Cardiac muscle cell (in vitro differentiated cells and primary cell): ENCODE measurements at regions not wholly inside any gene's neighbourhood (a gene's known extent, or its start where the extent isn't known, plus 50 kb on each side); places are given as distances from the start of the nearest gene placed in this dataset.

ENCODE experiments used
- DNase-seq, 2 donors: peaks; one replicate each; pipeline versions ENCODE4 v3.0.0 to v3.0.0-alpha.2; 2010 to 2017; ENCODE audit warnings: low read depth in 1 of 2, low spot score in 1 of 2
- H3K27ac ChIP-seq: fragments of 200-600 bp; sonication (generic); 2 replicates; pipeline ENCODE4 v1.5.1; 2016
- H3K27me3 ChIP-seq: fragments of 200-600 bp; sonication (generic); 2 replicates; pipeline ENCODE4 v1.6.0; 2016; ENCODE audit warnings: control low read depth
- H3K36me3 ChIP-seq: fragments of 200-600 bp; sonication (generic); 2 replicates; pipeline ENCODE4 v1.5.1; 2016; ENCODE audit warnings: control low read depth
- H3K4me1 ChIP-seq: fragments of 200-600 bp; sonication (generic); 2 replicates; pipeline ENCODE4 v1.8.1; 2017; ENCODE audit warnings: low read depth, mild to moderate bottlenecking, mixed run types
- H3K4me3 ChIP-seq: fragments of 200-600 bp; sonication (generic); 2 replicates; pipeline ENCODE4 v1.5.1; 2016; ENCODE audit warnings: mild to moderate bottlenecking
- H3K9me3 ChIP-seq: fragments of 200-600 bp; sonication (generic); 2 replicates; pipeline ENCODE4 v1.5.1; 2017; ENCODE audit warnings: low read depth, mild to moderate bottlenecking, control low read depth
- TF ChIP-seq, protein P1 (sequence below): IDR thresholded peaks from 2 replicates; pipeline ENCODE4 v1.5.1; 2012; ENCODE audit warnings: low read depth, mild to moderate bottlenecking, low read length

DNA sequence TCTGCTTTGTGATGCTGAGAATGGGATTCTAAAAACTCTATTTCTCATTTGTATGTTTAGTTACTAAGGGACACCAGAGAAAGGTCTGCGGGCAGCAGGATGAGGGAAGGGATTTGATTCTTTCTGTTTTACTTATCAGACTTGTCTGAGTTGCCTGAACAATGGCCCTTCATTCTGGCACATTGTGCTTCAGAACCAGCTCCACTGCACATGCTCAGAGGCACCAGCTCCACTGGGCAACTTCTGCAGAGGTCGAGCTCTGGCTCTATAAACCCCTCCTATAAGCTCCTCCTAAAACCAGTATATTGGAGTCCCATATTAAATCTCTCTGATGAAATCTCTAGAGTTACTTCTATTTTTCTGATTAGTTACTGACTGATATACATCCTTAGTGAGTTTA is 453.2 kb upstream of the CDIN1 start:
- TF ChIP-seq, protein P1, sequence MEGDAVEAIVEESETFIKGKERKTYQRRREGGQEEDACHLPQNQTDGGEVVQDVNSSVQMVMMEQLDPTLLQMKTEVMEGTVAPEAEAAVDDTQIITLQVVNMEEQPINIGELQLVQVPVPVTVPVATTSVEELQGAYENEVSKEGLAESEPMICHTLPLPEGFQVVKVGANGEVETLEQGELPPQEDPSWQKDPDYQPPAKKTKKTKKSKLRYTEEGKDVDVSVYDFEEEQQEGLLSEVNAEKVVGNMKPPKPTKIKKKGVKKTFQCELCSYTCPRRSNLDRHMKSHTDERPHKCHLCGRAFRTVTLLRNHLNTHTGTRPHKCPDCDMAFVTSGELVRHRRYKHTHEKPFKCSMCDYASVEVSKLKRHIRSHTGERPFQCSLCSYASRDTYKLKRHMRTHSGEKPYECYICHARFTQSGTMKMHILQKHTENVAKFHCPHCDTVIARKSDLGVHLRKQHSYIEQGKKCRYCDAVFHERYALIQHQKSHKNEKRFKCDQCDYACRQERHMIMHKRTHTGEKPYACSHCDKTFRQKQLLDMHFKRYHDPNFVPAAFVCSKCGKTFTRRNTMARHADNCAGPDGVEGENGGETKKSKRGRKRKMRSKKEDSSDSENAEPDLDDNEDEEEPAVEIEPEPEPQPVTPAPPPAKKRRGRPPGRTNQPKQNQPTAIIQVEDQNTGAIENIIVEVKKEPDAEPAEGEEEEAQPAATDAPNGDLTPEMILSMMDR, result no peak
- Histone ChIP-seq H3K4me1 (no peaks in the 10 kb centered on the region), H3K9me3 (no peaks in the 10 kb centered on the region), H3K4me3 (no peak overlapping the region), H3K36me3 (no peaks in the 10 kb centered on the region), H3K27me3 (no peaks in the 10 kb centered on the region), H3K27ac (no peak overlapping the region)
- DNase-seq, result no peak

DNA sequence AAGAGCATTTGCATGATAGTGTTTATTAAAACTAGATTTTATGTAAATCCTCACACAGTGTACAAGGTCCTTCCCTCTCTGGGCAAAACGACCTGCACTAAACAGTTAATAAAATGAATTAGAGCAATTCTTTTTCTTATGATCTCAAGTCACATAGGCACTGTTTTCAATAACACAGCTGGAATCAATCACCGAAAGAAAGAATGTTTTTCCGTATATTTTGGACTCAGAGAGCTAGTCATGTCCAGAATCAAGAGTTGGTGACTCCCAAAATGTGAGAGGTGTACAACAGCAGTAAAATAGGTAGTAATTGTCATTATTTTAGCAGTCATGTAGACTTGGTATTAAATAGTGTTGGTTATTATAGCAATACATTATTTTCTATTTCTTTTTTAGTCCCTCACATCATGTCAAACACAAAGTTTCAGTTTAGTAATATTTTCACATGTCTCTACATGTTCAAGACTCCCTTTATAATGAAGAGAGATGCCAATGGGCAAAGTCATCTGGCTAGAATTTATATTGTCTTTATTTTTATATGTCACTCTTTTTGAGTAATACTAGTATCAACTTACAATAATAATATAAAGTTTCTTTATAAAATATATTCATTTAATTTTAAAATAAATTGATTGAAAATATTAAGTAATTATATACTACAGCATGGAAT is 448.6 kb upstream of the CDIN1 start:
- H3K27ac ChIP-seq, result no peak overlapping the region
- DNase-seq, result no peak
- no peaks in the 10 kb centered on the region for H3K27me3 ChIP-seq
- H3K36me3 ChIP-seq, result no peaks in the 10 kb centered on the region
- TF ChIP-seq, protein P1, result no peak
- no peaks in the 10 kb centered on the region for H3K9me3 ChIP-seq
- no peaks in the 10 kb centered on the region for H3K4me1 ChIP-seq
- no peak overlapping the region for H3K4me3 ChIP-seq

DNA sequence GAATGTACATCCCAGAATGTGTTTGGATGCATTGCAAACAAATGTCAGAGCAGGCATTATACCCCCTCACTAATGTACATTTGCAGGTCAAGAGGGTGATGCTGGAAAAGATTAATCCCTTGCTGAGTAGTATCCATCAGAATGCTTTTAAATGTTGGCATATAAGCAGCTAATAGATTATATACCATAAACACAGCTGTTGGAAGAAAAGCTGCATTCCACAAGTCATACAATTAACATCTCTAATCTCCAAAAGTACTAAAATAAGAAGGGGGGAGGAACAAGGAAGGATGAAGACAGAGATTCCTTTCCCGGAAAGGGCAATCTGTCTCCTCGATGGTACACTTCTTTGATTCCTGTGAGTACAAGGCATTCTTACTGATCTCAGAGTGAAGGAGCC is 445.7 kb upstream of the CDIN1 start:
- DNase-seq, result no peak
- H3K4me3 ChIP-seq, result no peak overlapping the region
- no peaks in the 10 kb centered on the region for H3K27me3 ChIP-seq
- no peaks in the 10 kb centered on the region for H3K4me1 ChIP-seq
- no peaks in the 10 kb centered on the region for H3K36me3 ChIP-seq
- H3K9me3 ChIP-seq, result no peaks in the 10 kb centered on the region
- no peak overlapping the region for H3K27ac ChIP-seq
- TF ChIP-seq, protein P1, result no peak

DNA sequence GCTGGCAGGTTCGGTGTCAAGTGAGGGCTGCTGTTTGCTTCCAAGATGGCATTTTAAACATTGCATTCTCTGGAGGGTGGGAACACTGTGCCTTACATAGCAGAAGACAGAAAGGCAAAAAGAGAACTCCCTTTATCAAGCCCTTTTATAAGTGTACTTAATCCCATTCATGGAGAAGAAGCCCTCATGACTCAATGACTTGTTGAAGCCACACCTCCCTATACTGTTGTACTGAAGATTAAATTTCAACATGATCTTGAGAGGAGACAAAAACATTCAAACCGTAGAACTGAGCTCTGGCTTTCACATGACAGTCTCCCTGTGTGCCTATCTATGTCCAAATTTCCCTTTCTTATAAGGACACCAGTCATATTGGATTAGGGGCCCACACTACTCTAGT is 443.4 kb upstream of the CDIN1 start:
- no peaks in the 10 kb centered on the region for H3K9me3 ChIP-seq
- TF ChIP-seq, protein P1, result no peak
- no peaks in the 10 kb centered on the region for H3K4me1 ChIP-seq
- no peak overlapping the region for H3K4me3 ChIP-seq
- no peaks in the 10 kb centered on the region for H3K36me3 ChIP-seq
- H3K27me3 ChIP-seq, result no peaks in the 10 kb centered on the region
- DNase-seq, result no peak
- H3K27ac ChIP-seq, result no peak overlapping the region

DNA sequence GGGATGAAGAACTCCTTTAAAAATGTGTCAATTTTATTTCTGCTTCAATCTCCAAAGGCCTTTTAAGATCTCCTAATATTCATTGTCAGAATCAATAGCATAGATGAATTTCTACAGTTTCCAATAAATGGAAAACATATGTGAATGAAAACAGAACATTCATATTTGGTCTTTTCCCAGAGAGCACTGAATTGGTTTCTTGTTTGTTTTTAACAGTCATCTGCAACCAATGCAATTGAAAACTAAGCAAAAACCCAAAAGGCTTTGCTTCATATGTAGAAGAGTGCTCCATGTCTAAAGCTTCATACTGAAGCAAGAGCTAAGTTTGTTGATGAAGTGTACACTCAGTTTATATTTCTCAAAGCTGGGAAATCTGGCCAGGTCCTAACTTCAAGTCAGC is 426.5 kb upstream of the CDIN1 start:
- Histone ChIP-seq H3K4me3 (no peak overlapping the region), H3K27ac (no peak overlapping the region), H3K9me3 (no peaks in the 10 kb centered on the region), H3K27me3 (no peaks in the 10 kb centered on the region), H3K36me3 (no peaks in the 10 kb centered on the region), H3K4me1 (no peaks in the 10 kb centered on the region)
- no peak for DNase-seq
- TF ChIP-seq, protein P1, result no peak
